Motor neuron (in vitro differentiated cells): ENCODE measurements at regions not wholly inside any gene's neighbourhood (a gene's known extent, or its start where the extent isn't known, plus 50 kb on each side); places are given as distances from the start of the nearest gene placed in this dataset.
"Not testable (repeated sequence)": the region's sequence is repeated elsewhere in the genome, so short reads cannot be mapped to it uniquely, and the experiment has no call there.

Source experiments
- ATAC-seq, 8 experiments: fragments of 200-7000 bp; cut with Tn5 transposase; replicated peaks in 6 of 8; 2 replicates each; pipeline ENCODE4 v1.8.0; 2021; ENCODE audit warnings: mild to moderate bottlenecking in 8 of 8, moderate library complexity in 8 of 8
- H3K27ac ChIP-seq, 2 donors: fragments of 250-450 bp; sonication (Bioruptor Pico); 2 replicates each; pipeline ENCODE4 v1.9.0; 2021; ENCODE audit warnings: antibody characterized with exemption in 2 of 2, mild to moderate bottlenecking in 2 of 2, moderate library complexity in 1 of 2
- H3K4me1 ChIP-seq, 2 donors: fragments of 250-450 bp; sonication (Bioruptor Pico); replicated peaks in 1 of 2; 2 replicates each; pipeline ENCODE4 v1.6.1; 2021; ENCODE audit warnings: antibody characterized with exemption in 2 of 2, mild to moderate bottlenecking in 2 of 2, moderate library complexity in 1 of 2
- H3K4me3 ChIP-seq, 5 donors: fragments of 250-450 bp; sonication (Bioruptor Pico); 2 replicates each; pipeline ENCODE4 v1.9.0; 2021; ENCODE audit warnings: antibody characterized with exemption in 5 of 5, mild to moderate bottlenecking in 5 of 5, moderate library complexity in 4 of 5
- WGBS, 10 experiments: fragments of 450-650 bp; shearing (Covaris generic); methylation state at CpG; one replicate each; pipeline ENCODE4 v1.0.0; 2022; 5-methylcytosine and 5-hydroxymethylcytosine counted together
- in situ Hi-C, 9 experiments: fragments of 400-800 bp; cut with MboI; loops; one replicate each; pipeline ENCODE4 v1.15.0; 2021; ENCODE audit warnings: low sequenced_read_pairs in 9 of 9, low pct_unique_long_range_greater_than_20kb in 2 of 9; ENCODE audit not compliant: unreplicated experiment in 9 of 9

GRCh38 chr12:72178871-72179270, 93.3 kb upstream of the TRHDE start:
- H3K4me1 ChIP-seq, result no peaks in the 10 kb centered on the region
- WGBS, 10 experiments, result 0 to 100% (median 77%) methylated on average over 1 to 2 of the region's 2 CpGs
- H3K27ac ChIP-seq, result no peak overlapping the region
- no peak for ATAC-seq
- H3K4me3 ChIP-seq, result no peak overlapping the region
- in situ Hi-C loops, result no loop called here

- H3K4me3 ChIP-seq, result no peak overlapping the region
- no peak for ATAC-seq
- WGBS, 10 experiments, result 0 to 100% (median 100%) methylated on average over 1 of the region's 1 CpG; no CpG with 5 or more reads in 5 of the 10 experiments
- no peaks in the 10 kb centered on the region for H3K4me1 ChIP-seq
- in situ Hi-C loops, result no loop called here
- no peak overlapping the region for H3K27ac ChIP-seq
Measured at GRCh38 chr12:72179841-72180240, 92.3 kb upstream of the TRHDE start.

- H3K27ac ChIP-seq, ATAC-seq, in situ Hi-C loops, H3K4me3 ChIP-seq, H3K4me1 ChIP-seq: not testable (repeated sequence)
- WGBS, 10 experiments, result 96% methylated on average over 9 of the region's 33 CpGs; no CpG with 5 or more reads in 9 of the 10 experiments
Measured at GRCh38 chr12:72184971-72185533, 87.1 kb upstream of the TRHDE start.

- 0 to 100% (median 56%) methylated on average over 1 of the region's 1 CpG; no CpG with 5 or more reads in 3 of the 10 experiments for WGBS, 10 experiments
- Histone ChIP-seq H3K4me3 (no peak overlapping the region), H3K4me1 (no peaks in the 10 kb centered on the region), H3K27ac (no peak overlapping the region)
- in situ Hi-C loops, result no loop called here
- ATAC-seq, result no peak
Measured at GRCh38 chr12:72189266-72189665, 82.9 kb upstream of the TRHDE start.

GRCh38 chr12:72191761-72192160, 80.4 kb upstream of the TRHDE start:
- no peak overlapping the region for H3K27ac ChIP-seq
- no peak overlapping the region for H3K4me3 ChIP-seq
- H3K4me1 ChIP-seq, result no peaks in the 10 kb centered on the region
- 8 to 100% (median 88%) methylated on average over 1 of the region's 1 CpG for WGBS, 10 experiments
- in situ Hi-C loops, result no loop called here
- no peak for ATAC-seq

GRCh38 chr12:72197790-72198189, 74.4 kb upstream of the TRHDE start:
- no peaks in the 10 kb centered on the region for H3K4me1 ChIP-seq
- WGBS, 10 experiments, result 0 to 86% (median 69%) methylated on average over 1 of the region's 1 CpG; no CpG with 5 or more reads in 1 of the 10 experiments
- in situ Hi-C loops, result no loop called here
- no peak overlapping the region for H3K27ac ChIP-seq
- no peak for ATAC-seq
- no peak overlapping the region for H3K4me3 ChIP-seq

- H3K4me3 ChIP-seq, result no peak overlapping the region
- in situ Hi-C loops, result no loop called here
- H3K27ac ChIP-seq, result no peak overlapping the region
- no peaks in the 10 kb centered on the region for H3K4me1 ChIP-seq
- 0 to 100% (median 83%) methylated on average over 1 of the region's 1 CpG; no CpG with 5 or more reads in 5 of the 10 experiments for WGBS, 10 experiments
- no peak for ATAC-seq
Measured at GRCh38 chr12:72201457-72201856, 70.7 kb upstream of the TRHDE start.

GRCh38 chr12:72203764-72204335, 68.3 kb upstream of the TRHDE start:
- Histone ChIP-seq H3K27ac (no peak overlapping the region), H3K4me1 (peaks cover 15 to 17% of the 10 kb centered on the region in 2 donors), H3K4me3 (no peak overlapping the region)
- no peak for ATAC-seq
- 0 to 100% (median 73%) methylated on average over 1 to 5 of the region's 5 CpGs for WGBS, 10 experiments
- in situ Hi-C loops, result no loop called here

- no peak overlapping the region for H3K4me3 ChIP-seq
- ATAC-seq, result no peak
- peaks cover 15 to 17% of the 10 kb centered on the region in 2 donors for H3K4me1 ChIP-seq
- in situ Hi-C loops, result no loop called here
- peak overlapping the region in 1 of 2 donors; percentile 50 for H3K27ac ChIP-seq
Measured at GRCh38 chr12:72207079-72207478, 65.1 kb upstream of the TRHDE start.

- in situ Hi-C loops, result no loop called here
- no peak overlapping the region for H3K4me3 ChIP-seq
- peak overlapping the region; percentile 10 to 46 for H3K27ac ChIP-seq
- 15 to 82% (median 58%) methylated on average over 2 to 7 of the region's 7 CpGs; no CpG with 5 or more reads in 2 of the 10 experiments for WGBS, 10 experiments
- peaks cover 15 to 17% of the 10 kb centered on the region in 2 donors for H3K4me1 ChIP-seq
- peak in 6 of 8 experiments; percentile 28 to 99 (median 98) for ATAC-seq
Measured at GRCh38 chr12:72207486-72208409, 64.4 kb upstream of the TRHDE start.

- in situ Hi-C loops, result no loop called here
- Histone ChIP-seq H3K4me1 (peaks cover 15 to 19% of the 10 kb centered on the region in 2 donors), H3K27ac (no peak overlapping the region), H3K4me3 (no peak overlapping the region)
- 0 to 100% (median 60%) methylated on average over 1 to 2 of the region's 2 CpGs; no CpG with 5 or more reads in 3 of the 10 experiments for WGBS, 10 experiments
- ATAC-seq, result no peak
Measured at GRCh38 chr12:72209086-72209485, 63.1 kb upstream of the TRHDE start.

GRCh38 chr12:72214163-72214562, 58.0 kb upstream of the TRHDE start:
- WGBS, 10 experiments, result 0 to 87% (median 51%) methylated on average over 2 to 4 of the region's 4 CpGs
- H3K4me3 ChIP-seq, result no peak overlapping the region

GRCh38 chr12:72215287-72215686, 56.9 kb upstream of the TRHDE start:
- H3K4me1 ChIP-seq, ATAC-seq, H3K4me3 ChIP-seq, H3K27ac ChIP-seq, in situ Hi-C loops: not testable (repeated sequence)
- WGBS, 10 experiments, result 100% methylated on average over 1 of the region's 3 CpGs; no CpG with 5 or more reads in 9 of the 10 experiments

More at GRCh38 chr12:72214163-72214562, 58.0 kb upstream of the TRHDE start:
- peaks cover 0 to 6% of the 10 kb centered on the region in 2 donors for H3K4me1 ChIP-seq
- in situ Hi-C loops, result no loop called here
- no peak for ATAC-seq
- no peak overlapping the region for H3K27ac ChIP-seq
